Testis (tissue), 2 donors: ENCODE measurements at regions not wholly inside any gene's neighbourhood (a gene's known extent, or its start where the extent isn't known, plus 50 kb on each side); places are given as distances from the start of the nearest gene placed in this dataset.

Experiments used
- DNase-seq: peaks from one replicate; pipeline ENCODE4 v3.0.0-alpha.2; 2019
- H3K27ac ChIP-seq, 2 donors: fragments of 200-600 bp; sonication (generic); one replicate each; pipeline ENCODE4 v1.5.1; 2019
- H3K27me3 ChIP-seq: fragments of 200-600 bp; sonication (generic); one replicate; pipeline ENCODE4 v1.5.1; 2019
- H3K36me3 ChIP-seq: fragments of 200-600 bp; sonication (generic); one replicate; pipeline ENCODE4 v1.5.1; 2017; ENCODE audit warnings: low read depth; ENCODE audit errors: missing control alignments
- H3K4me1 ChIP-seq: fragments of 200-600 bp; sonication (generic); one replicate; pipeline ENCODE4 v1.5.1; 2019
- H3K4me3 ChIP-seq, 2 donors: fragments of 200-600 bp; sonication (generic); one replicate each; pipeline ENCODE4 v1.5.1; 2017 to 2019
- H3K9me3 ChIP-seq: fragments of 200-600 bp; sonication (generic); one replicate; pipeline ENCODE4 v1.5.1; 2017
- POLR2A ChIP-seq: fragments of 450-650 bp; IDR thresholded peaks from one replicate; pipeline ENCODE4 v1.6.1; 2017; ENCODE audit warnings: antibody characterized with exemption, mild to moderate bottlenecking, moderate library complexity
- WGBS, 2 donors: methylation state at CpG; one replicate each; pipeline ENCODE4 v1.1.5; 2018; 5-methylcytosine and 5-hydroxymethylcytosine counted together
- intact Hi-C: fragments of 100-400 bp; cut with DNase I; formaldehyde crosslinking; loops from one replicate; pipeline ENCODE4 v1.15.1; 2023; ENCODE audit warnings: low total_unique reads
- TF ChIP-seq, protein P1 (sequence below), 3 experiments: fragments of 450-650 bp in 2 of 3; fragments of 200-600 bp in 1 of 3; sonication (generic) in 1 of 3; IDR thresholded peaks; one replicate each; pipeline ENCODE4 v1.5.1; 2016 to 2019; ENCODE audit warnings: antibody characterized with exemption in 3 of 3, mild to moderate bottlenecking in 2 of 3, moderate library complexity in 1 of 3

DNA sequence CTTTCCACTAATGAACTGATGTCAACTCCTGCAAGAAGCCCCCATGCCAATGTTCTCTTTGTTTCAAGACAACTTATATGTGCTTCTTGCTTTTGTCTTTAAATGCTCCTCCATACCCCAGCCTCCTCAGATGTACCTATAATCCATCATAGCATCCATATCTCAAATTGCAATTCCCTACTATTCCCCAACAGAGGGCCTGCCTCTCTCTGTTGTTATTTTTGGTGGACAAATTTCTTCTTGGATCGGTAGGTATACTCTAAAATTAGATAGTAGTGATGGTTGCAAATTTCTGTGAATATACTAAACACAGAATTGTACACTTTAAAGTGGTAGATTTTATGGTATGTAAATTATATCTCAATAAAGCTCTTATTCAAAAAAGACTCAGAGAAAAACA, 820.1 kb downstream of the METTL4 start:
- H3K4me3 ChIP-seq: no peak overlapping the region
- no peak for DNase-seq
- no peaks in the 10 kb centered on the region for H3K27me3 ChIP-seq
- H3K4me1 ChIP-seq: no peaks in the 10 kb centered on the region
- TF ChIP-seq POLR2A: no peak
- TF ChIP-seq, protein P1, sequence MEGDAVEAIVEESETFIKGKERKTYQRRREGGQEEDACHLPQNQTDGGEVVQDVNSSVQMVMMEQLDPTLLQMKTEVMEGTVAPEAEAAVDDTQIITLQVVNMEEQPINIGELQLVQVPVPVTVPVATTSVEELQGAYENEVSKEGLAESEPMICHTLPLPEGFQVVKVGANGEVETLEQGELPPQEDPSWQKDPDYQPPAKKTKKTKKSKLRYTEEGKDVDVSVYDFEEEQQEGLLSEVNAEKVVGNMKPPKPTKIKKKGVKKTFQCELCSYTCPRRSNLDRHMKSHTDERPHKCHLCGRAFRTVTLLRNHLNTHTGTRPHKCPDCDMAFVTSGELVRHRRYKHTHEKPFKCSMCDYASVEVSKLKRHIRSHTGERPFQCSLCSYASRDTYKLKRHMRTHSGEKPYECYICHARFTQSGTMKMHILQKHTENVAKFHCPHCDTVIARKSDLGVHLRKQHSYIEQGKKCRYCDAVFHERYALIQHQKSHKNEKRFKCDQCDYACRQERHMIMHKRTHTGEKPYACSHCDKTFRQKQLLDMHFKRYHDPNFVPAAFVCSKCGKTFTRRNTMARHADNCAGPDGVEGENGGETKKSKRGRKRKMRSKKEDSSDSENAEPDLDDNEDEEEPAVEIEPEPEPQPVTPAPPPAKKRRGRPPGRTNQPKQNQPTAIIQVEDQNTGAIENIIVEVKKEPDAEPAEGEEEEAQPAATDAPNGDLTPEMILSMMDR (IDR thresholded peaks at IDR 0.05): no peak
- no peaks in the 10 kb centered on the region for H3K36me3 ChIP-seq
- no peak overlapping the region for H3K27ac ChIP-seq
- intact Hi-C loops: no loop called here
- WGBS, 2 donors: 72 to 79% methylated on average over 1 of the region's 1 CpG
- no peaks in the 10 kb centered on the region for H3K9me3 ChIP-seq

DNA sequence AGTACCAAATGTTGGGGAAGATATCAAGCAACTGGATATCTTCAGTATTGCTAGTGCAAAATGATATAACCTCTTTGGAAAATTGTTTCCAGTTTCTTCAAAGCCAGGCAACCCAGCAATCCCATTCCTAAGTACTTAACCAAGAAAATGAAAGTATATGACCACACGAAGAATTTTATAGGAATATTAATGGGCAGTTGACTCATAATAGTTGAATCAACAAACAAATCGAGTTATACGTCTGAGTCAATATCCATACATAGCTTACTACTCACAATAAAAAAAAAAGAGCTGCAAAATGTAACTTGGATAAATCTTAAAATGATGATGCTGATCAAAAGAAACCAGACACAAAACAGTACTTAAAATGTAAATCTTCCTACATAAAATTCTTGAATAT, 810.4 kb downstream of the METTL4 start:
- no peak for DNase-seq
- Histone ChIP-seq H3K9me3 (no peaks in the 10 kb centered on the region), H3K36me3 (no peaks in the 10 kb centered on the region), H3K27me3 (no peaks in the 10 kb centered on the region), H3K27ac (no peak overlapping the region), H3K4me1 (no peaks in the 10 kb centered on the region), H3K4me3 (no peak overlapping the region)
- no peak for TF ChIP-seq POLR2A
- TF ChIP-seq, protein P1 (IDR thresholded peaks at IDR 0.05): no peak
- intact Hi-C loops: no loop called here
- 85 to 90% methylated on average over 3 of the region's 3 CpGs for whole genome bisulfite sequencing, 2 donors

GRCh38 chr18:1774261-1774660, 797.0 kb downstream of the METTL4 start:
- H3K36me3 ChIP-seq: no peaks in the 10 kb centered on the region
- no peaks in the 10 kb centered on the region for H3K27me3 ChIP-seq
- intact Hi-C loops: no loop called here
- H3K9me3 ChIP-seq: no peaks in the 10 kb centered on the region
- no peaks in the 10 kb centered on the region for H3K4me1 ChIP-seq
- no peak overlapping the region for H3K27ac ChIP-seq
- WGBS, 2 donors: 67 to 84% methylated on average over 1 of the region's 1 CpG
- TF ChIP-seq POLR2A: no peak
- TF ChIP-seq, protein P1 (IDR thresholded peaks at IDR 0.05): no peak
- no peak for DNase-seq
- no peak overlapping the region for H3K4me3 ChIP-seq

DNA sequence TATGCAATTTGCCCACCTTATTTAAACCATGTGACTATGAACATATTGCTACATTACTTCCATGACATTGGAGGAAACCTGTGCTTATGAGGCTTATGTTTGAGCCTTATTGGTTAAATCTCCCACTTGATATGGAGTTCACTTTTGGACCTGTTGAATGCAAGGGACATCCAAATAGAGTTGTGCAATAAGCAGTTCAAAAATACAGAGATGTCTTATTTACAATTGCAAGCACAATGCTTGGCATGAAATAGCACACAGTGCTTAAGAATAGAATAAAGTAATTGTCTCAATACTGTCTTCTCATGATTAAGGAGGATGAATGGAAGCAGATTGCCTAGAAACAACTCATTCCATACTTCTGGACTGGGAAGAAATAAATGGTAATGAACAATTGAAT, 793.5 kb downstream of the METTL4 start:
- H3K27ac ChIP-seq: no peak overlapping the region
- TF ChIP-seq, protein P1 (IDR thresholded peaks at IDR 0.05): no peak
- no peak for TF ChIP-seq POLR2A
- intact Hi-C loops: no loop called here
- no peak for DNase-seq
- no peaks in the 10 kb centered on the region for H3K36me3 ChIP-seq
- no peaks in the 10 kb centered on the region for H3K9me3 ChIP-seq
- H3K4me1 ChIP-seq: no peaks in the 10 kb centered on the region
- no peak overlapping the region for H3K4me3 ChIP-seq
- H3K27me3 ChIP-seq: no peaks in the 10 kb centered on the region

- Histone ChIP-seq H3K27ac (no peak overlapping the region), H3K36me3 (no peaks in the 10 kb centered on the region), H3K4me3 (no peak overlapping the region), H3K27me3 (no peaks in the 10 kb centered on the region), H3K9me3 (no peaks in the 10 kb centered on the region), H3K4me1 (no peaks in the 10 kb centered on the region)
- intact Hi-C loops: no loop called here
- TF ChIP-seq, protein P1 (IDR thresholded peaks at IDR 0.05): no peak
- TF ChIP-seq POLR2A: no peak
- WGBS, 2 donors: 80 to 86% methylated on average over 1 of the region's 1 CpG
- DNase-seq: no peak
Measured at GRCh38 chr18:1778496-1779178, 792.7 kb downstream of the METTL4 start.
